GM12878 (cell line): ENCODE measurements at regions not wholly inside any gene's neighbourhood (a gene's known extent, or its start where the extent isn't known, plus 50 kb on each side); places are given as distances from the start of the nearest gene placed in this dataset.

ENCODE experiments used
- ATAC-seq: fragments of 200-7000 bp; cut with Tn5 transposase; 3 replicates; pipeline ENCODE4 v1.9.1; 2020; ENCODE audit warnings: mild to moderate bottlenecking, moderate library complexity
- BruUV-seq: library from RNA; stranded (reverse); fragments of 400-500 nt; replicated peaks from 2 replicates; lab custom pipeline; 2021; lab: Mats Ljungman, UMichigan
- CTCF ChIA-PET: fragments of 300-600 bp; sonication (Branson Sonifier 250); formaldehyde crosslinking; extraction: SDS; loops from one replicate; lab custom pipeline; 2021; ENCODE audit warnings: inconsistent platforms; lab: Yijun Ruan, JAX
- POLR2A ChIA-PET: fragments of 350-600 bp; formaldehyde crosslinking; extraction: SDS; loops from one replicate; lab custom pipeline; 2021; ENCODE audit warnings: inconsistent platforms; lab: Charles Lee
- RAD21 ChIA-PET: fragments of 300-600 bp; sonication (Branson Sonifier 250); formaldehyde crosslinking; loops from one replicate; lab custom pipeline; 2023; ENCODE audit warnings: antibody characterized with exemption; ENCODE audit not compliant: unreplicated experiment; lab: Charles Lee
- SMC1A ChIA-PET: fragments of 300-600 bp; sonication (Branson Sonifier 250); formaldehyde crosslinking; loops from one replicate; lab custom pipeline; 2023; ENCODE audit not compliant: unreplicated experiment, uncharacterized antibody; lab: Charles Lee
- DNase-seq: peaks from one replicate; pipeline ENCODE4 v3.0.0-alpha.2; 2011; ENCODE audit warnings: low read depth, low spot score
- FAIRE-seq: peaks from 3 replicates; lab custom pipeline; 2011; peaks lifted over from hg19 to GRCh38; lab: Jason Lieb, UNC
- H2AFZ ChIP-seq: 2 replicates; pipeline ENCODE4 v1.6.0; 2011; ENCODE audit warnings: low read depth, low read length, control low read depth; ENCODE audit not compliant: control insufficient read depth
- H3K27ac ChIP-seq: 2 replicates; pipeline ENCODE4 v1.5.1; 2011; ENCODE audit warnings: control low read depth; ENCODE audit not compliant: control insufficient read depth, insufficient read depth
- H3K27me3 ChIP-seq, 2 experiments: replicated peaks in 1 of 2; 2 replicates each; pipeline versions ENCODE4 v1.6.0 to v1.6.1; 2011; ENCODE audit warnings: low read length in 1 of 2; ENCODE audit not compliant: control insufficient read depth in 2 of 2, insufficient read depth in 2 of 2
- H3K36me3 ChIP-seq, 2 experiments: 2 replicates each; pipeline ENCODE4 v1.5.1; 2011; ENCODE audit warnings: low read length in 1 of 2; ENCODE audit not compliant: control insufficient read depth in 2 of 2, insufficient read depth in 2 of 2
- H3K4me1 ChIP-seq: 2 replicates; pipeline ENCODE4 v1.6.1; 2011; ENCODE audit warnings: mild to moderate bottlenecking, low read length, moderate library complexity, mixed read lengths; ENCODE audit not compliant: control insufficient read depth, insufficient read depth
- H3K4me2 ChIP-seq: 2 replicates; pipeline ENCODE4 v1.6.0; 2011; ENCODE audit warnings: control low read depth; ENCODE audit not compliant: control insufficient read depth, insufficient read depth
- H3K4me3 ChIP-seq: fragments of 200-600 bp; sonication (generic); 2 replicates; pipeline ENCODE4 v1.5.1; 2016
- H3K79me2 ChIP-seq: 2 replicates; pipeline ENCODE4 v1.6.0; 2011; ENCODE audit warnings: low read length; ENCODE audit not compliant: control insufficient read depth, insufficient read depth
- H3K9ac ChIP-seq: 2 replicates; pipeline ENCODE4 v1.8.0; 2011; ENCODE audit warnings: low read length, control low read depth, mixed read lengths; ENCODE audit not compliant: control insufficient read depth, insufficient read depth
- H3K9me3 ChIP-seq: replicated peaks from 3 replicates; pipeline ENCODE4 v1.5.1; 2011; ENCODE audit warnings: mild to moderate bottlenecking, low read length; ENCODE audit not compliant: control insufficient read depth, insufficient read depth
- H4K20me1 ChIP-seq: 2 replicates; pipeline ENCODE4 v1.6.0; 2011; ENCODE audit not compliant: control insufficient read depth, insufficient read depth
- EZH2 ChIP-seq: IDR thresholded peaks from 2 replicates; pipeline ENCODE4 v1.6.1; 2012; ENCODE audit warnings: low read depth, mild to moderate bottlenecking, control low read depth, inconsistent platforms, low read length, borderline replicate concordance; ENCODE audit not compliant: control insufficient read depth
- GABPA ChIP-seq: IDR thresholded peaks from 2 replicates; pipeline ENCODE4 v1.6.1; 2014; ENCODE audit warnings: antibody characterized with exemption, low read depth, mild to moderate bottlenecking, inconsistent platforms
- MTA3 ChIP-seq: IDR thresholded peaks from 2 replicates; pipeline ENCODE4 v1.6.1; 2012; ENCODE audit warnings: low read length, inconsistent platforms, borderline replicate concordance
- RELA ChIP-seq: fragments of 450-650 bp; IDR thresholded peaks from 2 replicates; pipeline ENCODE4 v1.8.0; 2014; ENCODE audit warnings: borderline replicate concordance; ENCODE audit not compliant: partially characterized antibody
- SREBF2 ChIP-seq: IDR thresholded peaks from 2 replicates; pipeline ENCODE4 v1.6.1; 2012; ENCODE audit warnings: mild to moderate bottlenecking, low read length
- YBX1 ChIP-seq: fragments of 450-650 bp; IDR thresholded peaks from 2 replicates; pipeline ENCODE4 v1.6.1; 2016; ENCODE audit warnings: antibody characterized with exemption
- WGBS: methylation state at CpG from one replicate; pipeline ENCODE4 v1.1.6; 2016; ENCODE audit warnings: low lambda C conversion rate; ENCODE audit not compliant: insufficient replicate concordance, insufficient coverage; ENCODE audit errors: missing lambda C conversion rate; 5-methylcytosine and 5-hydroxymethylcytosine counted together
- in situ Hi-C: fragments of 300-500 bp; cut with MboI; formaldehyde crosslinking; loops from 9 replicates; pipeline ENCODE4 v1.14.3; 2018; ENCODE audit warnings: mixed read lengths
- intact Hi-C: fragments of 100-400 bp; cut with micrococcal nuclease; formaldehyde crosslinking; loops from one replicate; pipeline ENCODE4 v1.14.2; 2022; ENCODE audit not compliant: unreplicated experiment

DNA sequence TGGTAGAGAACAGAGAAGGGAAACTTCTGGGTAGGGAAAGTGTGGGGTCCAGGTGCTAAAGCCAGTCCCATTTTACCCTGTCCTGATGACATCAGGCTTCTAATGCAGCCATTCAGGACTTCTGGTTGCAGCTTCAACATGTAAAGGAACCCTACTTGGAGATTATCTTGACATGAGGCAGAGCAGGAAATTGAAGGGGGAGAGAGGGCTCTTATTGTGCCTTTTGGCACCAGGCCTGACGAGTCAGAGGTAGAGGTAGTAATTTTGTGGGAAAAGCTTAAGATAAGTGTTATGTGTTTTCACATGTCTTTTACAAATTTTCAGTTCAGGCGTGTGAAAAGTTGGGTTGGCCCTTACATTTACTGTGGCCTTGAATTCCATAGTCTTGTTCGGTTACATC, 102.4 kb upstream of the APC start:
- FAIRE-seq (no peak), ATAC-seq (no peak), DNase-seq (no peak)
- Histone ChIP-seq H3K4me1 (no peaks in the 10 kb centered on the region), H3K36me3 (no peaks in the 10 kb centered on the region), H3K9ac (no peak overlapping the region), H3K79me2 (no peaks in the 10 kb centered on the region), H3K27ac (no peak overlapping the region), H3K9me3 (no peaks in the 10 kb centered on the region; the same call in 1 of the 3 replicates), H2AFZ (no peak overlapping the region), H3K4me2 (no peak overlapping the region), H3K4me3 (no peak overlapping the region), H3K27me3 (0 out of 4 replicates have a peak, but pooled peaks cover 0 to 3% of the 10 kb centered on the region in 2 experiments), H4K20me1 (no peaks in the 10 kb centered on the region)
- in situ Hi-C loops: no loop called here
- 50% methylated on average over 3 of the region's 3 CpGs for WGBS
- CTCF ChIA-PET: interaction anchor here (0.6 to 1.6 kb wide), 2 partner anchors 31 to 84 kb away, joined by 3 to 4 read pairs; no protein-coding TSS in a partner anchor
- intact Hi-C loops: no loop called here
- no peak for TF ChIP-seq YBX1
- TF ChIP-seq RELA: no peak
- no peak for TF ChIP-seq EZH2
- no peak for TF ChIP-seq SREBF2
- TF ChIP-seq GABPA: no peak
- no peak for TF ChIP-seq MTA3
- POLR2A ChIA-PET: interaction anchor here (1.5 kb wide), 1 partner anchor 9 kb away, joined by 3 read pairs; no protein-coding TSS in a partner anchor
- RAD21 ChIA-PET: no interaction called here
- no TSS peak for BruUV-seq
- SMC1A ChIA-PET: no interaction called here
